HG03025 (cell line): ENCODE measurements at regions not wholly inside any gene's neighbourhood (a gene's known extent, or its start where the extent isn't known, plus 50 kb on each side); places are given as distances from the start of the nearest gene placed in this dataset.

Source experiments
- ATAC-seq: cut with Tn5 transposase; IDR thresholded peaks from one replicate; pipeline ENCODE4 v1.9.1; 2021; ENCODE audit warnings: mild to moderate bottlenecking, moderate library complexity; ENCODE audit not compliant: unreplicated experiment, low FRiP score

DNA sequence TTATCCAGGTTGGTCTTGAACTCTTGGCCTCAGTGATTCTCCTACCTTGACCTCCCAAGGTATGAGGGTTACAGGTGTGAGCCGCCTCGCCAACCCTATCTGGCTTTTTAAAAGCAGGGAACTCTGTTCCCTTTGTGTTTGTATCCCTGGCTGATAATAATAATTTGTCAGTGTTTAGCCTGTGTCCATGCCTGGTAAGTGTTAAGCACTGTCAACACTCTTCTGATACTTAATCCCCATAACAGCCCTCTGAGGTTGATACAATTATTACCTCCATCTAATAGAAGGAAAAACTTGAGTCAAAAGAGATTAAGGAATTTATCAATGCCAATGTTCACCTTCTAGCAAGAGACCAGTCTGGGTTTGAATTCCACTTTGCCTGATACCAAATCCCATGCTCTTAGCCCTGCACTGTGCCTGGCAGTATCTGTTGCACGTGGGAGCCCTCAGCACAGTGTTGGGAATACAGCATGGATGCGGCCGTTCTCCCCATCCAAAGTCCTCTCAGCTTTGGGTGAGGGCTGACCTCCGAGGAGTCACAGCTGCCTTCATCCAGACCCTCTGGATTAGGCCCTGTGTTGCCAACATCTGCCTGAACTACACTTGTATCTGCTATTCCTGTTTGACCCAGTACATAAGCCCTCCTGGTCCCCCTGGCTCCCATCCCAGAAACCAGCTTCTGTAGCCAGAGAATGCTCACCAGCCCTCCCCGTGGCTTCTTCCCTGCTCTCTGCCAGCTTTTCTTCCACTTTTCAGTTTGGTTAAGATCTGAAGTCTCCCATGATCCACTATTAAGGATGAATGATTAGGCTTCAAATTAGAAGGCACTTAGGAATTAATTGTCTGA lies 335.6 kb upstream of the ASIC2 start:
- no peak for ATAC-seq

DNA sequence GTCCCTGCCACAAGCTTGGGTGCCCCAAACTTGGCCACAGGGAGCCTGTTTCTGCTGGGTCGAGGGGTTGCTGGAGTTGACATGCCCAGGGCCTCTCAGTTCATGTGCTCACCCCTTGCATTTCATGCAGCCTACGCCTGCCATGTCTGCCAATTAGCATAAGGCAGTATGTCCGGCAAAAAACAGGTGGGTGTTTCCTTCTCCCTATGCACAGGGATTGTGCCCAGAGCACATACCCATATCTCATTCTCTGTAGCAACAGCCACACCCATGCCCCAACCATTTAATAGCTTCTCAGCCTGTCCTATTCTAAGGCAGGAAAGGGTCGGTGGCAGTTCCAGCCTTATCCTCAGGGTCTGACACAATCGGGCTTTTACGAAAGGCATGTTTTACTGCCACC lies 340.4 kb upstream of the ASIC2 start:
- ATAC-seq = no peak

DNA sequence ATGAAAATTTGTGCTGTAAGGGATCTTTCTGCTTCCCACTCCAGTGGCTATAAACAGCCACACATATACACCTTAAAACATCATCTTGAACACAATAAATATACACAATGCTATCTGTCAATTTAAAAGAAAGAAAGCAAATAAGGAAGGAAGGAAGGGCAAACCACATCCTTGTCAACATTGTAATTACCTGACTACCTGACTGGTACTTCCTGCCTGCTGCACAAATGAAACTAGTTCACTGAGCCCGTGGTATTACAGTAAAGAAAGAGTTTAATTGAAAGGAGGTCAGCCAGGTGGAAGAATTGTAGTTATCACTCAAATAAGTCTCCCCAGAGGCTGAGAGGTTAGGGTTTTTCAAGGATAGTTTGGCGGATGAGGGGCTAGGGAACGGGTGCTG lies 344.4 kb upstream of the ASIC2 start:
- ATAC-seq = no peak

DNA sequence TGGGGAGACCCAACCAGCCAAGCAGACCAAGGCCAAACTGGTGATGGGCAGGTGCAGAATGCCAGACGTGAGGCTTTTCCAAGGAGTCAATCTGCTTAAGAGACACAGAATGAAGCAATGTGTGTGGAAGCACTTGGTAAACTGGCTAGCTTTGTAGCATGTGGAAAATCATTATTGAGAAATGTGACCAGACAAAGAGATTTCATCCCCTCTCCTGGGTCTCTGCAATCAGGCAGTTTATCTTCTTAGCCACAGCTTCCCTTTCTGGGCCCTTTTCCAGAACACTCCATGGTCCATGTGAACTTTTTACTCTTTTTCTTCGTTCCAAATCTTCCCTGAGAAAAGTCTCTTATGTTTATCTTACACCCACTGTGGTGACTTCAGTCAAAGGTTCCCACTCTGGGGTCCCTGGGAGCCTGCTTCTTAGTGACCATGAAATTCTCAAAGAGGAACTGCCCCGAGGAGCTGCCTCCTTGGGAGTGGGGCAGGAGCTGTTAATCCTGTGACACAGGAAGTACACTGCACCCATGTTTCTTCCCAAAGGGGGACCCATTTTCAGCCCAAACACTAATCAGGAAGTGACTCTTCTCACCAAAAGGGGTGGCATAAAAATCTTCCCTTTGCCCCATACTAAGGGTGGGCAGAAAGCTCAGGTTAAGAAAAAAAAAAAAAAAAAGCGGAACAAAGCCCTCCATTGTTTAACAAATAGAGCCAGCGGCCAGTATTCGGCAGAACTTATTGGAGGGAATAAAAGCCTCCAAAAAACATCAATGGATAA lies 346.2 kb upstream of the ASIC2 start:
- ATAC-seq = no peak

DNA sequence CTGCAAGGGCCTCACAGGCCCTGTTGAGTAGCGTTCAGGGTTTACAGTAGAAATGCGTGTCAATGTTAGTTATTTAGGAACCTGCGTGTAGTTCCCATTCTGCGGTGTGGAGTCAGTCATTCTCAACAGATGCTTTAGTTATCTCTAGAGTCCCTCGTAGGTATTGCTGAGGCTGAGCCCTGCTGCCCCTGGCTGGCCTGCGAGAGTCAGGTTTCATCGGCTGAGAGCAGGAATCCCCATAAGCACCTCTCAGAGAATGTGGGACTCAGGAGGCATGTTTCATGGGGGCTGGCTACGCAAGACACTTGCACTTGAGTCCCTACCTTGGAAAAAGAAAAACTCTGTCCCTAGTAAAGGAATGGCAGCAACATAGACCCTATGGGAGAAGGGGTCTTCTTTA lies 347.5 kb upstream of the ASIC2 start:
- no peak for ATAC-seq

DNA sequence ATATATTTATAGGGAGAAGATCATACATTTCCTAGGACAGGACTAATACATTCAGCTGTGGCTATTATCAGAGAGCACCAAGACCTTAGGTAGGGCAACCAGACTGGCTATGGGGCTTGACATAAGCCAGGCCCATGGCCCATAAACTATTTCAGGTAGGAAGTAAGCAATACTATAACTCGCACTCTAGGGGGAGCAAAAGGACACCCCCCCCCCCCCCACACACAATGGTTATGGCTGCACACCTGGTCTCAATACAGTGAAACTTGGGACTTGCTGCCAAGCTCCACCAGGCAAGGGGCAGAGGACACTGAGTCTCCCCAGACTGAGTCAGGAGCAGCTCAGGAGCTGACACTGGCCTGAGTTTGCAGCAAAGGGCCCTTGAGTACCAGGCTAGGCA lies 348.9 kb upstream of the ASIC2 start:
- no peak for ATAC-seq

DNA sequence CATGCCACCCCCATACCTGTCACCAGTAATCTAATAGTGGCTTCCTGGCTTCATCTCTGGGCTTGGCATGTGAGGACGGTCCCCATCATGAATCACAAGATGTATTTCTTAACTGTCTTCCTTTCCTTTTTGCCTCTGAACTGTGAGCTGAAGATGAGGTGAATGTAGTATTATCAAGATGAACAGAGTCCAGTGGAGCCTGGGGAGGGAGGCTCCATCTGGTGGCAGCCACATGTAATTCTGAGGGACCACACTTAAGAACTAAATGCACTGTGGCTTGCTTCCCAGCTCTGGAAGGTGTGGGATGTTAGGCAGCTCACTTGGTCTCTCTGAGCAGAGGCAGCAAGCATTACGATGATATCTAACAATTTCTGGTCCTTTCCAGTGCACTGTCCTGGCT lies 354.9 kb upstream of the ASIC2 start:
- no peak for ATAC-seq

DNA sequence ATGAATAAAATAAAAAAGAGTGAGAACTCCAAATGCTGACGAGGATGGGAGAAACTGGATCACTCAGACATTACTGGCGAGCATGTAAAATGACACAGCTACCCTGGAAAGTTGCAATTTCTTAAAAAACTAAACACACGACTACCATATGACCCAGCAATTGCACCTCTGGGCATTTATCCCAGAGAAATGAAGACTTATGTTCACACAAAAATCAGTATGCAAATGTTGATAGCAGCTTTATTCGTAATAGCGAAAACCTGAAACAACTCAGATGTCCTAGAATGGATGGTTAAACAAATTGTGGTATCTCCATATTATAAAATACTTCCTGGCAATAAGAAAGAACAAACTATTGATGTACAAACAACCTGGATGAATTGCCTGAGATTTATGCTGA lies 357.2 kb upstream of the ASIC2 start:
- no peak for ATAC-seq

DNA sequence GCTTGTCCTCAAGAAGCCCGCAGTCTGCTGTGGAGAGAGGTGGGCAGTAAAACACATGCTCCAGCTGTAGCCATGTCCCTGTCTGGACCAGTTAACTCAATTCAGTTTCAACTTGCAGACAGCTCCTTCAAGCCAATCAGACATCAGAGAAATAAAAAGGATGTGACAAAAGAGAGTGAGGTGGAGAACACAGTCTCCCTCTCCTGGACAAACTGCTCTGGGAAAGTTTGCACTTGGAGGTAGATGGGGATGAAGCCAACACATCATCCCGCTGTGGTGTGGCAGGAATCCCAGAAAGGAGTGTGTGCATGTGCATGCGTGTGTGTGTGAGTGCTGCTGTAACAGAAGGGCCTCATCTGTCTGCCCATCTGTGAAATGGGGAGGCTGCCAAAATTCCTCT lies 358.6 kb upstream of the ASIC2 start:
- no peak for ATAC-seq

DNA sequence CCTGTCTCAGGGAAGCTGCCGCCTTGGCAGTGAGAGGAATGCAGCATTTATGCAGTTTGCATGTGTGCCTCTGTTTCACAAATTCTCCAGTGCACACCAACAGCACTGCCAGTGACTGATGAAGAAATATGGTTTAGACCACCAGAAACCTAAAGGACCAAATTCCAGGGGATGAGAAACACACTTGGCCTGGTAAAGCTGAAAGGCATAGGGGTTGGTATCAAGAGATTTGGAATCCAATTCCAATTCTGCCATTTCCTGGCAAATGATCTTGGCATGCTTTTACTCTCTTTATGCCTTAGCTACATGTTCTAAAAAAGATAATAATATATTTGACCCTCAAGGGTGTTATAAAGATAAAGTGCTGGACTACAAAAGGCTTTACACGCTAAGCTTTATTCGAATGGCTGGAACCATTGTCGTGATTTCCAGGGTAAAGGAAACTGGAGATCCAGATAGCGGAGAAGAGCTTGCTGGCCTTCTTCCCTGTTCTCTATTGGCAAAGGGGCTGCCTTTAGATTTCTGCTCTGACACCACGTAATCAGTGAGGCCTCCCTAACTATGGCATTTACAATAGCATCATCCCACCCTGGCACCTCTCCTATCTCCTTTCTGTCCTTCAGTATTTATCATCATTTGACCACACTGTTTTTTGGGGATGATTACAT lies 359.8 kb upstream of the ASIC2 start:
- ATAC-seq = no peak

DNA sequence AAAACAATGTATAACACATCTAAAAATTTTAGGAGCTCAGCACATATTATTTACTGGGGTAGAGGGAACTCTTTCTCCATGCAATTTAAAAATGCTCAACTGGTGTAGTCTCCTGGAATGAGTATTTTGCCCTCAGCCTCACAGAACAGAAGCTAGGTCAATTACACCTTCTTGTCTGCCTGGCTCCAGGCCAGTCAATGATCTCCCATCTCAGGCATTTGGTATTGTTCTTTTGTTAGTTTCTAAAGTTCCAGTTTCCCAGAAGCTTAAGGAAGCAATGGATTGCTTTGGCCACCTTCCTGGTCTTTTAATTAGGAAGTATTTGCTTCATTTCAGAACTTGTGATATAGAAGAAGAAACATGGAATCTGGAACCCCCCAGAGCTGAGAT lies 360.3 kb upstream of the ASIC2 start:
- no peak for ATAC-seq

DNA sequence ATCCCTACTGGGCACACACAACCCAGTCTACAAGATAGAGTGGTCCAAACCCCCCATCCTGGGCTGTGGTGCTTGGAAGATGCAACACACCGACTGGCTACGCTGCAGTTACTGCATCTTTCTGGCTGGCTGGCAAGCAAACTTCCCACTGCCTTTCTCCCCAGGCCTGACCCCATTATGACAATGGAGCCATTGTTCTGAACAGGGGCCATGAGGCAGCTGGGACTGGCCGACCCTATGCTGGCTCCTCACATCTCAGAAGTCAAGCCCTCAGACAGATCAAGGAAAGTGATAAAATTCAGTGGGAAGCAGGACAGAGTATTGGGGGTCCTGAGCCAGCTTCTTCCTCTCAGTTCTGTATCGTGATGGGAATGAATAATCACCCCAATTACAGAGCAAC lies 364.1 kb upstream of the ASIC2 start:
- no peak for ATAC-seq

DNA sequence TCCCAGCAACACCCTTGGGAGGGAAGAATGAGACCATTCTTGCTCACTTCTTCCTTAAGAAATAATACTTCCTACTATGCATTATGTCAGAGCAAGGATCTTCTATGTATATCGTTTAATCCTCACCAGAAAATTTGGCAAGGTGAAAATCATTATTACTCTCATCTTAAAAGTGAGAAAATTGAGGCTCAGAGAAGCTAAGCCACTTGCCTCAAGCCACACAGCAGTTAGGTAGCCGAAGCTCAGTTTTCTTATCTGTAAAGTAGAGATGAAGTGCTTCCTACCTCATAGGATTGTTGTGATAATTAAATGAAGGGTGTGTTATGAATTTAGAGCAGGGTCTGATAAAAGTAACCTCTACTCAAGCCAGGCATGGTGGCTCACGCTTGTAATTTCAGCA lies 368.9 kb upstream of the ASIC2 start:
- ATAC-seq = no peak

DNA sequence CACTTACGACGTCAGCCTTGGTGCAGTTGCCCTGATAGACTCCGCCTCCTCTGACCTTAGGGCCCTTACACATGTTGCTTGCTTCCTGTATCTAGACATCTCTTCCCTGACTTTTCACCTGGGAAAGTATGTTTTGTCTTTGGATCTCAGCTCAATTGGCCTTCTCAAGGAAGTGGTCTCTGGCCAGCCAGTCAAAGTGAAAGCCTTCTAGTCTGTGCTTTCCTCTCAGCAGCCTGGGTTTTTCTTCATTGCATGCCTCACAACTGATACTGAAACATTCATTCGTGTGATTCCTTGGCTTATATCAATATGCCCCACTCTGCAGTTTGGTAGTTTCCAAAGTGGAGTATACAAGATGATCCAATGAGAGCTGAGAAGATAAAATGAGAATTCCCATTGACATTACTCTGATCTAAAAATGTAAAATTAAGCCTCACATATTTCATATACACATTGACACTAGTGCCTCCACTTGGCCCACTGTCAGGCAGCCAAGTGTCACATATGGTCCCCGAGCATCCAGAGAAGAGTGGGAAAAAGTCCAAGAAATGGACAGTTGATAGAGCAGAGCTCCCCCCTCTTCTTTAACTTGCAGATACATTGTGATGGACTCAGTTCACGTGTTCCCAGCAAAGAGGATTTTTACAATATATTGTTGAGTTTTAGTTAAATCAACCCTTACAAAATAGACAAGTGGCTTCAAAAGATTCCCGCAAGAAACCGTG lies 371.2 kb upstream of the ASIC2 start:
- no peak for ATAC-seq

DNA sequence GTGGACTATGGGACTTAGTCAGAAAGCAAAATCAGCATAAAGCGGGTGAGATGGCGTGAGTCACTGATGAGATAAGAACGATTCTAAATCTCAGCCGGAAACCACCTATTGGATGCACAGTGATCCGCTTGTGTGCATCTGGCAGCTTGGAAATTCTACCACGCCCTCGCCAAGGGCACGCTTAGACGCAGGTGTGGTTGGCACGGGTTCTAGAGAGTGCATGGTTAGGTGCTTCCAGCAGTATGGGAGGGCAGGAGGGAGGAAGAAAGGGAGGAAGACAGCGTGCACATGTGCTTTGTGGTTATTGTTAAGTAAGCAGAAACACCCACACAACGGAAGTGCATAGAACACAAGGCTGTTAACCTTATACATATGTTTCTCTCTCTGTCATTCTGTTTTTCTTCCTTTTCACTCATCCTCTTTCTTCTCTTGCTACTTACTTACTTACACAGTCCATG lies 374.0 kb upstream of the ASIC2 start:
- no peak for ATAC-seq

DNA sequence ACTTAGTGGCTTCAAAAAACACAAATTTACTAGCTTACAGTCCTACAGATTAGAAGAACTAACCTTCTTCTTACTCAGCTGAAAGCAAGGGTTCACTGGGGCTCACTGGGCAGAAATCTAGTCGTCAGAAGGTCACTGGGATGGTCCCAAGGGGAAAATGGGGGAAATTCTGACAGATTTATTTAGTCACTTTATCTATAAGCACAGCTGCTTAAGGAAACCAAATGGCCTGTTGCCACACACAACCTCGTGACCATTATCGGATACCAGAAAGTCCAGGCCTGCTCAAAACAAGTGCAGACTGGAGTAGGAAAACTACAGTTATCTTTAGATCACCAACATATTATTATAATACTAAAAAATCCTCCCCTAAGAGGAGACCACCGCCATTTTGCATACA lies 374.6 kb upstream of the ASIC2 start:
- ATAC-seq = no peak

DNA sequence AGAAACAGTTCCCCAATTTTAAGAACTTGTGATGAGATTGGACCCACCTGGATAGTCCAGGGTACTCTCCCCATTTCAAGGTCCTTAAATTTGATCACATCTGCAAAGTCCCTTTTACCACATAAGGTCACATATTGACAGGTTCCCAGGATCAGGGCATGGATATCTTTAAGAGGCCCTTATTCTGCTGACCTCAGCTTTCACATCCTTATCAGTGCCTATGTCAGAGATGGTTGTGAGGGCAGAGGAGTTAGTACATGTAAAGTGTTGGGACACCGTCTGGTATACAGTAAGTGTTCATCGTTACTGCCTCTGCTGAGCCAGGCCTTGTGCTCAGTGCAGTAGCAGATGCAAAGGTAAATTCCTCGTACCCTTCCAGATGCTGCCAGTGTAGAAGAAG lies 375.4 kb upstream of the ASIC2 start:
- no peak for ATAC-seq

DNA sequence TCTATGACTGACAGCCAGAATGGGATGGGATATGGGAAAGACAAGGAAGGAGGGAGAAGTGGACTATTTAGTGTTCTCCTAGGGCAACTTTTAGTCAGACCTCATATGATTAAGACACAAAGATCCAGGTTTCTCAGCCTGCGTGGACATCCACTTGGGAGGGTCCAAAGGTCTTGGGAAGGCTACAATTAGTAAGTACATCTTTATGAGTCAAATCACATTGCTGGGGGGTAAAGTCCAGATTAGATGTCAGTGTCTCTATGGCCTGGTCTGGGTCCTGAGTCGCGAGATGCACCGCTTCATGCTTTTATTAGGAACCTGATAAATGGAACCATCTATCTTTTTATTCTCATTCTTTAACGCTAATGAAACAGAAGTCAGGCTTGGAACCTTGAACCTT lies 378.4 kb upstream of the ASIC2 start:
- ATAC-seq = no peak

DNA sequence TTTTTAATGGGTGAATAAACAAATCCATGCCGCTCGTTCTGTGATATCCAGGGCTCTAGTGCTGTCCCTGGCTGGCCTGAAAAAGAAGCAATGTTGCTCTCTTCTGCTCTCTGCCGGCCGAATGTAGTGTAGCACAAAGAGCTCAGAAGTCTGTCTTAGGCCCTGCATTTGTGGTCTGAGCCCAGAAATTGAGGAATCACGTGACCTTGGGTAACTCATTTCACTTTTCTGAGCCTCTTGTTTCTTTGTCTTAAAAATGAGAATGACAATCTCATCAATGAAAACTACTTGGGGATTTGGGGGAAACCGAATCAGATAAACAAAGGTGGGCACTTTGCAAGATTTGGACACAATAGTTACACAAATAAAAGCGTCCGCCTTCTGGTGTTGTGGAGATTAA lies 381.6 kb upstream of the ASIC2 start:
- no peak for ATAC-seq

DNA sequence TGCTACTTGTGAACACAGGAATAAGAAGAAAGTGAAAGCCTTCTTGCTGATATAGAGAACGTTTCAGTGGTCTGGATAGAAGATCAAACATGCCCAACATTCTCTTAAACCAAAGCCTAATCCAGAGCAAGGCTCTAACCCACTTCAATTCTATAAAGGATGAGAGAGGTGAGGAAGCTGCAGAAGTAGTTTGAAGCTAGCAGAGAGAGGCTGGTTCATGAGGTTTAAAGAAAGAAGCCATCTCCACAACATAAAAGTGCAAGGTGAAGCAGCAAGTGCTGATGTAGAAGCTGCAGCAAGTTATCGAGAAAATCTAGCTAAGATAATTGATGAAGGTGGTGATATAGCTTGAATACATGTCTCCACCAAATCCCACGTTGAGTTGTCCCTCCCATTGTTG lies 383.3 kb upstream of the ASIC2 start:
- no peak for ATAC-seq

DNA sequence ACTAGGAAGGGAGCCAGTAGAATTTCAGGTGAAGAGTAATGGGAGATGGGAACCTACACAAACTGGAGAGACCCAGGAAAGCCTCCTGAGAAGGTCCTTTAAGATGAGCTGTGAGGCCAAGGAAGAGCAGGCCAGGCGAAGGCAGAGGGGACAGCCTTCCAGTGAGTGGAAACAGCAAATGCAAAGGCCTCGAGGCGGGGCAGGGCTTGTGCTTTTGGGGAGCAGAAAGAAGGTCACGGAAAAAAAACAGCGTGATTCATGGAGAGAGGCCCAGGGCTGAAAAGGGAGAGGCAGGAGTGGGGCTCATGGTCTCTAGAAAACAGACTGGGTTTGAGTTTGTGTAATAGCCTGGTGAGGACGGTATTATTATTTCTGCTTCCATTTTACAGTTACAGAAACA lies 386.5 kb upstream of the ASIC2 start:
- ATAC-seq = no peak
